T follicular helper cell (primary cell): ENCODE measurements at regions not wholly inside any gene's neighbourhood (a gene's known extent, or its start where the extent isn't known, plus 50 kb on each side); places are given as distances from the start of the nearest gene placed in this dataset.

Experiments
- DNase-seq: peaks from one replicate; pipeline ENCODE4 v3.0.0-alpha.2; 2020; ENCODE audit warnings: low read depth

GRCh38 chr4:14877246-14878225 is 124.7 kb upstream of the CPEB2 start:
- DNase-seq = no peak

- no peak for DNase-seq
These were observed 123.6 kb upstream of the CPEB2 start for GRCh38 chr4:14878681-14879080.

GRCh38 chr4:14879683-14880082 is 122.6 kb upstream of the CPEB2 start:
- DNase-seq = no peak

GRCh38 chr4:14880805-14881204 is 121.5 kb upstream of the CPEB2 start:
- no peak for DNase-seq

GRCh38 chr4:14883166-14883565 is 119.1 kb upstream of the CPEB2 start:
- DNase-seq = no peak

- no peak for DNase-seq
These were observed 118.6 kb upstream of the CPEB2 start for GRCh38 chr4:14883661-14884060.

DNA sequence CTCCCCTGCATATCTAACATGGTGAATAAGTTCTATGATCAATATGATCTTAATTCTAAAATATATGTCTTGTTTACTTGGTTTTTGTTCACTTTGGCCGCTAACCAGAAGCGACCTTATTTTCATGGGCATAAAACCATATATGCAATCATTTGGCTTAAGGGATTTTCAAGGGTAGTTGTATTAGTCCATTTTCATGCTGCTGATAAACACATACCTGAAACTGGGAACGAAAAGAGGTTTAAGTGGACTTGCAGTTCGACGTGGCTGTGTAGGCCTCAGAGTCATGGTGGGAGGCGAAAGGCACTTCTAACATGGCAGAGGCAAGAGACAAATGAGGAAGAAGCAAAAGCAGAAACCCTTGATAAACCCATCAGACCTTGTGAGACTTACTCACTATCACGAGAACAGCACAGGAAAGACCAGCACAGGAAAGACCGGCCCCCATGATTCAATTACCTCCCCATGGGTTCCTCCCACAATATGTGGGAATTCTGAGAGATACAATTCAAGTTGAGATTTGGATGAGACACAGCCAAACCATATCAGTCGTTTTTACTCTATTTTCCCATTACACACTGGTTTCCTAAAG is 114.3 kb upstream of the CPEB2 start:
- no peak for DNase-seq

DNA sequence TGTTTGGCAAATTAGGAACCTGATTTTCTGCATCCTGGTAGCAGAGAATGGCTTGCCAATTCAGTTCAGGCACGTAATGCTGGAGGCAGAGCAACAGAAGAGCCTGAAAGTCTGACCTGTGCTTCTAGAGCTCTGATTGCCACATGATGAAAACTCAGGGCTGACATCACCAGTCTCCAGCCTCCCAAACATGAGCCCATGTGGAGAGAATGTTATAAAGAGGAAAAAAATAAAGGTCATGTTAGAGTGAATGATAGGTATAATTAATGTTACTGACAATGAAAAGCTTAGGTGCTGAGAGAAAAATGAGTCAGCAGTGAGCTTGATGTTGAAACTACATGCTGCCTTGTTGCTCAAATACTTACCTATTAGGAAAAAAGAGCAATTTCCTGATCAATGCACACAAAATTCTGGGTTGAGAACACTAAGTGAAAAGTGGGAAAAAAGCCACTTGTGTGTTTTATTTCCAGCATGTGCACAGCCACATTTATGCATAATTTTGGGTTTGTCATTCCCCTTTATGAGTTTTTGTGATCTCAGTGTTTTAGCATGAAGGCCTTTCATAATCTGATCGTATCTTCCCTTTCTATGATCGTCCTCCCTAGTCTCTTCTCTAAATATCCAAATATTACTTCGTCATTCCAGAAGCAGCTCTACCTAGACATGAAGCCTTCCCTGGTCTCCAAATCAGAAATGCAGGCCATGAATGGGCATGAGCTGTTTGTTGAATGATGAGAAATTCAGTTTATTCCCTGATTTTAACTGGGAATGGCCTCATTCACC is 113.3 kb upstream of the CPEB2 start:
- DNase-seq = no peak

- DNase-seq = no peak
These were observed 109.7 kb upstream of the CPEB2 start for GRCh38 chr4:14892563-14892962.

- DNase-seq = no peak
These were observed 108.6 kb upstream of the CPEB2 start for GRCh38 chr4:14893713-14894112.

DNA sequence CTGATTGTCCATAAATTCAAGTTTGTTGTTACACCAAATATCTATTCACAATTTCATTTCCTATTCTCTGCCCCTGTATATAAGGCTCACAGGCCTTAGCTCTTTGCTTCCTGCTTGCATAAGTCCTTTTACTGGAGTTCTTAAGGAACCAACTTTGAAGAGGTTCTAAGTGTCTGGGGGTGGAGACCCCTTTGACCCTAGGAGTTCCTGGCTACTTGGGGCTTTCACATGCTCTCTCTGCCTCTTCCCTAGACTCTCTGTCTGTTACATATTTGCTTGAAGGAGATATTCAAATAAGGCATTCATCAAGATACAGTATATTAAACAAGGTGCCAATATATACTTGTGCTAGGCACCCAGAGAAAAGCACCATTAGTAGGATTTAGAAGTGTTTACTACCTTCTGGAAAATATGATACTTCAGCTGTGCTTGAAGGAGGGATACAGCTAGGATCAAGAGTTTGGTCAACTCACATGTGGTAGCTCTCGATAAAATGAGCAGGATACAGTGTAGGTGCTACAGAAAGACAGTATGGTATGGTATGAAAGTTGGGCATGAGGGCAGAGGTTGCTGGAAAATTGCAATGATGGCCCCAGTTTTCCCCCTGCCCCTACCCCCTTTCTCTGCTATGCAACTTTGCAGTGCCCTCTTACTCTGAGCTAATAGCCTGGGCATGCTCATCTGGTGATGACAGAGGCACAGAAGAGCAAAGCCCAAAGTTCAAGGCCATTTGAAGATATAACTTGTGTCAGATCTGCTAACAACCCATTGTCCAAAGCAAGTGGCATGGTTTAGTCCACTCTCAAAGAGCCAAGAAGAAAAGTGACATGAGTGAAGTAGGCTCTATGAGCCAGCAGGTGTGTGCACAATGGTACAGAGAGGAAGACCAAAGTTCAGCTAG is 107.6 kb upstream of the CPEB2 start:
- no peak for DNase-seq

- no peak for DNase-seq
These were observed 105.6 kb upstream of the CPEB2 start for GRCh38 chr4:14896656-14897175.

DNA sequence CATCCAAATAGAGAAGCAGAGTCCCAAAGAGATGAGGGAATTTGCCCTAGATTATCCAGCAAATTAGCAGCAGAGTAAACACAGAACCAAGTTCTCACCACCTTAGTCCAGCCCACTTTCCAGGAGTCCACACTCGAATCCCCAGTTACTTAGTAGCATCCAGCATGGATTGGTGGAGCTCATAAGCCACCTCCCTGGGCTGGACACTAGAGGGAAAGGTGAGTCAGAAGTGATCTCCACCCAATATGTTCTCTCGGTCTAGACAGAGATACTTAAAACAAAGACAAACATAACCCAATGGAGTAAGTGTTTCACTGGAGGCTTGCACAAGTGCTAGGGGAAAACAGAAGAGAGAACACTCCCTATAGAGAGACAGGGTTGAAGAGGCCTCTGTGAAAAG is 105.1 kb upstream of the CPEB2 start:
- no peak for DNase-seq

DNA sequence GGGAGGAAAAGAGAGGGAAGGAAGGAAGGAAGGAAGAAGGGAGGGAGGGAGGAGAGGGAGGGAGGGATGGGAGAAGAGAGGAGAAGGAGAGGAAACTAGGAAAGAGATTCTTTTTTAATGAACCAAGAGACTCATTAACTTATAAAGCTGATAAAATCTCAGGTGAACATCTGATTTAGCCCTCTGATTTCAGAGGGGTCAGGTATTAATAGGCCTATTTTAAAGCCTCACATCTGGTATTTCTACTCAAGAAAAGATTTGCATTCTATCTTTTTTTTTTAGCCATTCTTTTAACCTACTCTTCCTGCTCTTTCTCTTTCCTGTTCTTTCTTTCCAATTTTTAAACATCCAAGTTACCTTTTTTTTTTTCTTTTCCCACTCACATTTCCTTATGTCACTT is 103.3 kb upstream of the CPEB2 start:
- no peak for DNase-seq

GRCh38 chr4:14902342-14902741 is 99.9 kb upstream of the CPEB2 start:
- no peak for DNase-seq

GRCh38 chr4:14903321-14903720 is 99.0 kb upstream of the CPEB2 start:
- DNase-seq = no peak

GRCh38 chr4:14906805-14907204 is 95.5 kb upstream of the CPEB2 start:
- no peak for DNase-seq

DNA sequence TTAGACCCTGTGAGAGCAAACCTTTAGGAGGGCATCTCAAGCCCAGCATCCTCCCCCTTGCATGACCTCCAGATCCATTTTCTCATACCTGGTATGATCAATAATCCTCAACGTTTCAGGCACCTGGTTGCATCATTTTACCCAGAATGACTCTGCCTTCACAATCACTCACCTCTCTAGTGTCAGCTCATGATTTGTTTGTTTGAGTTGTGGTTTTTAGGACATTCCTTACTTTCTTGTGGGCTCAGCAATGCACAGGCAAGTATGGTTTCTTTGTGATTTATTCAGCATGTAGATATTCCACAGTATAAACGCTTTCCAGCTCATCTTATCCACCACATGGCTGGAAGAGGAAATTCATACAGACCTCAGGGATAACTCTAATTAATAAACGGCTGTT is 93.6 kb upstream of the CPEB2 start:
- no peak for DNase-seq

- DNase-seq = no peak
These were observed 91.9 kb upstream of the CPEB2 start for GRCh38 chr4:14910411-14910810.

- DNase-seq = no peak
These were observed 89.9 kb upstream of the CPEB2 start for GRCh38 chr4:14912426-14912825.

DNA sequence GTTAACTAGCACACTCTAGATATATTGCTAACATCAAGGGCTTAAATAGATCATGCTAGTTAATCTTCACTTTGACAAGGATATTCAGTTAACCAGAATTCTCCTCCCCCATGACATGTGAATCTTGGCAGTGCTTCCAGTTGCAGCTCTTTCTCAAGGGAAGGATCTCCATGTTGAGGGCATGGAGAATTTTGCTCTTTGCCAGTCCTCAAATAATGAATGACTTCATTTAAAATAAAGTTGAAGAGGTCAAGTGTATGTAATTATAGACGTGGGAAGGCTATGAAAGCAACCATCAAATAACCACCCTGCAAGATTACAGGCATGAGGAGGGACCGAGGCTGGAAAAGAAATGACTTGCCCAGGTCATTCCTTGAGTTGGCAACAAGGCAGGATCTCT is 87.3 kb upstream of the CPEB2 start:
- no peak for DNase-seq
